ENCODE measurements at regions not wholly inside any gene's neighbourhood (a gene's known extent, or its start where the extent isn't known, plus 50 kb on each side); places are given as distances from the start of the nearest gene placed in this dataset.

DNA sequence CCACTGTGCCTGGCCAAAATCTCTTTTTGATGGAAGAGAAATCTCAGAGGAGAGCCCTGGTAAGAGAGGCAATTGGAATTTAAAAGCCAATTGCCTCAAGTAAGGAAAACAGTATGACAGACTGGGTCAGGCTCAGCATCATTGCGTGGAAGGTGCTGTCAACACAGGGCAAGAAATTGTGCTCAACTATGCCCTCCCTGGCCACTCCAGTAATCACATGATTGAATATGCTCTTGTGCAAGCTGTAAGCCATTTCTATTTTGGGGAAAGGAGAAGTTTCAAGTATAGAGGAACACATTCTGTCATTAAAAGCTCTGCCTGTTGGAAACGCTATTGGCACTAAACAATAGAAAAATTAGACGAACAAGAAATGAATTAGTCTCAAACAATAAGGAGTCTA lies 1127.7 kb downstream of the REEP3 start:
- TF ChIP-seq, protein P1, sequence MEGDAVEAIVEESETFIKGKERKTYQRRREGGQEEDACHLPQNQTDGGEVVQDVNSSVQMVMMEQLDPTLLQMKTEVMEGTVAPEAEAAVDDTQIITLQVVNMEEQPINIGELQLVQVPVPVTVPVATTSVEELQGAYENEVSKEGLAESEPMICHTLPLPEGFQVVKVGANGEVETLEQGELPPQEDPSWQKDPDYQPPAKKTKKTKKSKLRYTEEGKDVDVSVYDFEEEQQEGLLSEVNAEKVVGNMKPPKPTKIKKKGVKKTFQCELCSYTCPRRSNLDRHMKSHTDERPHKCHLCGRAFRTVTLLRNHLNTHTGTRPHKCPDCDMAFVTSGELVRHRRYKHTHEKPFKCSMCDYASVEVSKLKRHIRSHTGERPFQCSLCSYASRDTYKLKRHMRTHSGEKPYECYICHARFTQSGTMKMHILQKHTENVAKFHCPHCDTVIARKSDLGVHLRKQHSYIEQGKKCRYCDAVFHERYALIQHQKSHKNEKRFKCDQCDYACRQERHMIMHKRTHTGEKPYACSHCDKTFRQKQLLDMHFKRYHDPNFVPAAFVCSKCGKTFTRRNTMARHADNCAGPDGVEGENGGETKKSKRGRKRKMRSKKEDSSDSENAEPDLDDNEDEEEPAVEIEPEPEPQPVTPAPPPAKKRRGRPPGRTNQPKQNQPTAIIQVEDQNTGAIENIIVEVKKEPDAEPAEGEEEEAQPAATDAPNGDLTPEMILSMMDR (IDR thresholded peaks at IDR 0.05; ENCODE audit: low read length), result no peak; the same call in 1 of the 2 replicates
- no peak for TF ChIP-seq EZH2 (optimal IDR thresholded peaks at IDR 0.05; ENCODE audit: low read depth, low read length)
- TF ChIP-seq EZH2phosphoT487 (IDR thresholded peaks at IDR 0.05; ENCODE audit: low read length), result no peak

Measured in MM.1S (cell line).